ENCODE measurements at regions not wholly inside any gene's neighbourhood (a gene's known extent, or its start where the extent isn't known, plus 50 kb on each side); places are given as distances from the start of the nearest gene placed in this dataset.

DNA sequence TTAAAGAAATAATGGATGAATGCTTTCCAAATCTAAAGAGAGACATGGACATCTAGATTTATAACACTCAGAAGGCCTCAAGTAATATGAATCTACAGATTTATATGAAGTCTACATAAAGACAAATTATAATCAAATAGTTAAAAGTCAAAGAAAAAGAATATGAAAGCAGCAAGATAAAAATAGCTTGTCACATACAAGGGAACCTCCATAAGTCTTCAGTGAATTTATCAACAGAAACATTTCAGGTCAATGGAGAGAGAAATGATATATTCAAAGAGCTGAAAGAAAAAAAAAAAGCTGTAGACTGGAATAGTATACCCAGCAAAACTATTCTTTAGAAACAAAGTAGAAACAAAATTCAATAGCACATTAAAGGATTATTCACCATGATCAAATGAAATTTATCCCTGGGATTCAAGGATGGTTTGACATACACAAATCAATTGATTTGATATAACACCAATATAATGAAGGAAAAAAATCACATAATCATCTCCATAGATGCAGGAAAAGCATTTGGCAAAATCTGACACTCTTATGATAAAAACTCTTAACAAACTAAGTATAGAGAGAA is 346.6 kb upstream of the PABPC4L start:
- intact Hi-C loops (cut with micrococcal nuclease): no loop called here
- Mint-ChIP-seq H3K4me3 (no peak overlapping the region), H3K27ac (no peak overlapping the region), H3K27me3 (no peaks in the 10 kb centered on the region), H3K9me3 (peaks cover 35% of the 10 kb centered on the region), H3K4me1 (ENCODE audit: low read depth) (no peaks in the 10 kb centered on the region), H3K36me3 (no peaks in the 10 kb centered on the region)
- no peak for DNase-seq
- ChIA-PET CTCF (no interaction called here), POLR2A (no interaction called here)

DNA sequence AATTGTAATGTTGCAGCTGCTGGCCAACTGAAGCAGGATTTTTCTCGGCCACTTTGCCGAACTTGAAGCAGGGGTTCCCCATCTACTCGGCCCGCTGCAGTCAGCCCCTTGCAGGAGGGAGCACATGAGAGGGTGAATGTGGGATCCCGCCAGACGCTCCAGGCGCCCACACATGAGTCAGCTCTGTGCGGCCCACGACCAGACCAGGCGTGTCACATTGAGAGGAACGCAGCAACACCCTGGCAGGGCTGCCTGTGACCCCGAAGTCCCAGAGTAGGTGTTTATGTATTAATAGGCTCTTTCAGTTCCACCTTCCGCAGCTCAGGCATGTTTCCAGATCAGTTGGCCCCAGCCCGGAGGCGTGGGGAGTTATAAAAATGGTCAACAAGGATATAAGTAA is 344.7 kb upstream of the PABPC4L start:
- intact Hi-C loops (cut with micrococcal nuclease): no loop called here
- H3K36me3 Mint-ChIP-seq: no peaks in the 10 kb centered on the region
- H3K9me3 Mint-ChIP-seq: peaks cover 26% of the 10 kb centered on the region
- no peaks in the 10 kb centered on the region for H3K4me1 Mint-ChIP-seq (ENCODE audit: low read depth)
- ChIA-PET POLR2A (no interaction called here), CTCF (no interaction called here)
- H3K27ac Mint-ChIP-seq: no peak overlapping the region
- no peaks in the 10 kb centered on the region for H3K27me3 Mint-ChIP-seq
- DNase-seq: no peak
- no peak overlapping the region for H3K4me3 Mint-ChIP-seq

DNA sequence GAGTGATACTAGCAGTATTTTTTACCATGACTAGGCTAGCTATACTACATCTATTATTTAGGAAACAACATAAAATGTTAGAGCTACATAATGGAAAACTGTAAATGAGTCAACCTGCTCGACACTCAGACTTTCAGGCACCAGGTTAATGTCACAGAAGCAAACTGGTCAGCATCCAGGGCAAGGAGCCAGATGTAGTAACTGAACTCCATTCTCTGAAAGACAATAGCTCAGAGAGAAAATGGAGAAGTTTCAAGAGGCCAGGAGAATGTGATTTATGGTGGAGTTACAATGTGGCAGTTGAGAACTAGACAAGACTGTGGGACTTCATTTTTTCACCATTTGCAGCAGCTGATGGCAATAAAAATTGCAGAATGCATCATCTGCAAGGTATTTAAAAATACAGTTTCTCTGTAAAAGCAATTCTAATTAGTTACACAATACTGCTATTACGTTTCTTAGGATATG is 342.7 kb upstream of the PABPC4L start:
- ChIA-PET POLR2A (no interaction called here), CTCF (no interaction called here)
- no peak for DNase-seq
- Mint-ChIP-seq H3K27me3 (no peaks in the 10 kb centered on the region), H3K4me1 (ENCODE audit: low read depth) (no peaks in the 10 kb centered on the region), H3K9me3 (peaks cover 25% of the 10 kb centered on the region), H3K36me3 (no peaks in the 10 kb centered on the region), H3K4me3 (no peak overlapping the region), H3K27ac (no peak overlapping the region)
- intact Hi-C loops (cut with micrococcal nuclease): no loop called here

DNA sequence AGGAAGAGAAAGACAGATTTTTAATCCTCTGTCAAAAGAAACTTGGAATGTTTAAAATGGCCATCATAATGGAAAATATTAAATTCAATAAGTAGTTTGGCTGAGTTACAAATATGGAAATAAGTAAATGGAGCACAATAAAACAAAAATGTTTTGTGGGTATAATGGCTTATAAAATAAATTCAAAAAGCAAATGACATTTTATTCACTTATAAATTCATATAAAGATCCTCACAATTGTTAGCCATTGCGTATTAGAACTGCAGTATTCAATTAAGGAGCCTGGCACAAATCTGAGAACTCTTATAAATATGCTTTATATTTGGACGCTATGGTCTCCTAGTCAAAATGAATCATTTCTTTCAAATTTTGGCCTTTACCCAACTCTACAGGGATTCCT is 339.0 kb upstream of the PABPC4L start:
- Mint-ChIP-seq H3K4me1 (ENCODE audit: low read depth) (no peaks in the 10 kb centered on the region), H3K36me3 (no peaks in the 10 kb centered on the region), H3K27ac (no peak overlapping the region), H3K4me3 (no peak overlapping the region), H3K9me3 (peaks cover 8% of the 10 kb centered on the region), H3K27me3 (no peaks in the 10 kb centered on the region)
- DNase-seq: no peak
- ChIA-PET POLR2A (no interaction called here), CTCF (no interaction called here)
- intact Hi-C loops (cut with micrococcal nuclease): no loop called here

DNA sequence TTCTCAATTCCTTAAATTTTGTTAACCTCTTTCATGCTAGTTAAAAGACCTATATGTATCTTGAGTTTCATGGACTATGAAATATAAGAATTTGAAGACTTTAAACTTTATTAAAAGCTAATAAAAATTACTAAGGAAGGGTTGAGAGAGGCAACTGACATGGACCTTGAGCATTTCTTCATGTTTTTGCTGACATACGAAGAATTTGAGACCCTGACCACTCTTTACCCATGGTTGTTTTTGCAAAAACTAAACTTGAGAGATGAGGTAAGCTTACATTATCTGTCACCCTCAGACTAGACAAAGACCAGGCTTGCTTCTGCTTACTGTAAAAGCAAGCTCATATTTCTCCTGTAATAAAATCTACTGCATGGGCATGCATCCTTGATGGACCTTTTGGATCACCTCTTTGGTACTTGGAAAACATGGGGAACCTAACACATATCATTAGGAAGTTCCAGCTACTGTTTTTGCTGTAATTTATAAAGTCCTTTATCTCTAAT is 338.2 kb upstream of the PABPC4L start:
- POLR2A ChIA-PET: no interaction called here
- H3K36me3 Mint-ChIP-seq: no peaks in the 10 kb centered on the region
- CTCF ChIA-PET: no interaction called here
- intact Hi-C loops (cut with micrococcal nuclease): no loop called here
- no peak for DNase-seq
- no peak overlapping the region for H3K4me3 Mint-ChIP-seq
- H3K27ac Mint-ChIP-seq: no peak overlapping the region
- no peaks in the 10 kb centered on the region for H3K4me1 Mint-ChIP-seq (ENCODE audit: low read depth)
- no peaks in the 10 kb centered on the region for H3K27me3 Mint-ChIP-seq
- peaks cover 8% of the 10 kb centered on the region for H3K9me3 Mint-ChIP-seq

DNA sequence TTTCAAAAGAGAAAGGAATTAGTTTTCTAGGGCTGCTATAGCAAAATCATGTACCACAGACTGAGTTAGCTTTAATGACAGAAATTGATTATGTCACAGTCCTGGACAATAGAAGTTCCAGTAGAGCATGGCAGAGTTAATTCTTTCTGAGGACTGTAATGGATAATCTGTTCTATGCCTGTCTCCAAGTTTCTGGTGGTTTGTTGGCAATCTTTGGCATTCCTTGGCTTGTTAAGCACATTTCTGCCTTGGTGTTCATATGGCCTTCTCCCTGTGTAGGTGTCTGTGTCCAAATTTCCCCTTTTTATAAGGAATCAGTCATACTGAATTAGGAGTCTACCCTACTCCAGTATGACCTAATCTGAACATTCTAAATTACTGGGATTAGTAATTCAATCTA is 336.1 kb upstream of the PABPC4L start:
- H3K36me3 Mint-ChIP-seq: no peaks in the 10 kb centered on the region
- intact Hi-C loops (cut with micrococcal nuclease): no loop called here
- H3K27ac Mint-ChIP-seq: no peak overlapping the region
- POLR2A ChIA-PET: no interaction called here
- no peak for DNase-seq
- no peaks in the 10 kb centered on the region for H3K4me1 Mint-ChIP-seq (ENCODE audit: low read depth)
- CTCF ChIA-PET: no interaction called here
- H3K4me3 Mint-ChIP-seq: no peak overlapping the region
- H3K27me3 Mint-ChIP-seq: no peaks in the 10 kb centered on the region
- peaks cover 5% of the 10 kb centered on the region for H3K9me3 Mint-ChIP-seq

DNA sequence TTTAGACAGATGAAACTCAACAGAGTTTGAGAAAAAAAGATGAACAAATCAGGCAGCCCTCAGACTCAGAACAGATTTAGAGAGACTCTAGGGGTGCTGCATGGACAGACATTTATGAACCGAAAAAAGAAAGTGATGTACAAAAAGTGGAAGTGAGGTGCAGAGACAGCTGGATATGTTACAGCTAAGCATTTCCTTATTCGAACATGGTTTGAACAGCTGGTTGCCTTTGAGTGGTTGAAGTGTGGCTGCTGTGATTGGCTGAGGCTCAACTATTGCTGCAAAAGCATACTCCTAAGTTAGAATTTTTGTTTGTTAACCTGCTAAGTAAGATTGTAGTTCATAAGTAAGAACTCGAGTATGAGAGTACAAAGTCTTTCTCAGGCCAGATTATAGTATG is 331.5 kb upstream of the PABPC4L start:
- Mint-ChIP-seq H3K4me3 (no peak overlapping the region), H3K27ac (no peak overlapping the region), H3K9me3 (peaks cover 5% of the 10 kb centered on the region), H3K27me3 (no peaks in the 10 kb centered on the region), H3K4me1 (ENCODE audit: low read depth) (no peaks in the 10 kb centered on the region), H3K36me3 (no peaks in the 10 kb centered on the region)
- intact Hi-C loops (cut with micrococcal nuclease): no loop called here
- ChIA-PET CTCF (no interaction called here), POLR2A (no interaction called here)
- no peak for DNase-seq

DNA sequence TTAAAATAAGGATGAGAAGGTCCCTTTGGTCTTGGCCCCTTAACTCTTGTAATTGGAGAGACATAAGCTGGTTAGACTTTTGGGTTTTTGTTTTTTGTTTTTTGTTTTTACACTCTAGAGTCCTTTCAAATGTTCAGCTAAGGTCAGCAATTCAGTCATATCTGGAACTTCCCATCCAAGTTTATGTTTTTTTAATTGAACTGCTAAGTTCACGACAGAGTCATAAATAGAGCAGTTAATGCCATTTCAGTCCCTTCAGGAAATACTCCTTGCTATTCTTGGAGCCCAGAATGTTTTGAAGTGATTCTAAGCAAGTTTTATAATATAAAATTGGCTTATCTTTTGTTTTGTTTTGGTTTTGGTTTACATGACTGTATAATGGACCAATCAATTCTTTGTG is 329.4 kb upstream of the PABPC4L start:
- ChIA-PET CTCF (no interaction called here), POLR2A (no interaction called here)
- DNase-seq: no peak
- Mint-ChIP-seq H3K27me3 (no peaks in the 10 kb centered on the region), H3K4me1 (ENCODE audit: low read depth) (no peaks in the 10 kb centered on the region), H3K36me3 (no peaks in the 10 kb centered on the region), H3K9me3 (peaks cover 6% of the 10 kb centered on the region), H3K27ac (no peak overlapping the region), H3K4me3 (no peak overlapping the region)
- intact Hi-C loops (cut with micrococcal nuclease): no loop called here

DNA sequence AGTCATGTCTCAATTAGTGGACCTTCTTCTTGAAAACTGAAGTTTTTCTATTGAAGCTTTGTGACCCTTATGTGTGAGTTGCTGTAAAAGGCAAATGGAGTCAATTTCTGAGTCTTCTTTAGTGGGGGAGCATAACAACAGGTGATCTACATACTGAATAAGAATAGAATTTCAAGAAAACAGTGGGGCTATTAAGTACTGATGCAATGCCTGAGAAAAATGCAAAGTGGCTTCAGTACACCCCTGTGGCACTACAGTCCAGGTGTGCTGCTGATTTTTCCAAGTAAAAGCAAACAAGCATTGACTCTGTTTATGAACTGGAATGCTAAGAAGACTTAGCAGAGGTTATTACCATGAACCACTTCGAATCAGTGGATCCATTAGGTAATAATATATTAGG is 328.0 kb upstream of the PABPC4L start:
- ChIA-PET CTCF (no interaction called here), POLR2A (no interaction called here)
- Mint-ChIP-seq H3K27ac (no peak overlapping the region), H3K9me3 (peaks cover 10% of the 10 kb centered on the region), H3K4me1 (ENCODE audit: low read depth) (no peaks in the 10 kb centered on the region), H3K27me3 (no peaks in the 10 kb centered on the region), H3K4me3 (no peak overlapping the region), H3K36me3 (no peaks in the 10 kb centered on the region)
- intact Hi-C loops (cut with micrococcal nuclease): no loop called here
- no peak for DNase-seq

DNA sequence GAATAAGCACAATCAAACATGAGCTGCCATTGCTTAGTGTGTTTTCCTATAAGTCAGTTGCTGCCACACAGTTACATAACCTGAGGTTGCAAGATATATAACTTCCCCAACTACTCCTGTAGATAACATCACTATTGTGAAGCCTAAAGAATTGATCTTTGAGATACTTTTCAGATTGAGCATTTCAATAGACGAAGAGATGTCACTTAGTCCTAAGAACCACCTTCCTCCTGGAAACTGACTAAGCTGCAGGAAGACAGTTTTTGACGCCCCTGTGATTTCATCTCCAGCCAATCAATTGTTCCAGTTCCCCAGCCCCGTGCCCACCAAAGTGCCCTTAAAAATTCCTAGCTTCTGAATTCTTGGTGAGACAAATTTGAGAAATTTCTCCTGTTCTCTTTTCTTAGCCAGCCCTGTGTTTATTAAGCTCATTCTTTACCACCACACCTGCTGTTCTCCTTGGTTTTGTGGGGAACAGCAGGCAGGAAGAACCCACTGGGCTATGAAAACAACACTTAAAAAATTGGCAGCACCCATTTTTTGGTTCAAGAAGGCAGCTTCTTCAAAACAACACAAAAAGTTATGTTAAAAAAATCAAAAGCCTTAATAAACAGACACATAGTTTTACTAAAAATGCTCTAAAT is 317.1 kb upstream of the PABPC4L start:
- intact Hi-C loops (cut with micrococcal nuclease): no loop called here
- H3K27ac Mint-ChIP-seq: no peak overlapping the region
- H3K4me3 Mint-ChIP-seq: no peak overlapping the region
- H3K9me3 Mint-ChIP-seq: peaks cover 2% of the 10 kb centered on the region
- ChIA-PET CTCF (no interaction called here), POLR2A (no interaction called here)
- H3K27me3 Mint-ChIP-seq: no peaks in the 10 kb centered on the region
- H3K4me1 Mint-ChIP-seq (ENCODE audit: low read depth): no peaks in the 10 kb centered on the region
- DNase-seq: no peak
- H3K36me3 Mint-ChIP-seq: no peaks in the 10 kb centered on the region

DNA sequence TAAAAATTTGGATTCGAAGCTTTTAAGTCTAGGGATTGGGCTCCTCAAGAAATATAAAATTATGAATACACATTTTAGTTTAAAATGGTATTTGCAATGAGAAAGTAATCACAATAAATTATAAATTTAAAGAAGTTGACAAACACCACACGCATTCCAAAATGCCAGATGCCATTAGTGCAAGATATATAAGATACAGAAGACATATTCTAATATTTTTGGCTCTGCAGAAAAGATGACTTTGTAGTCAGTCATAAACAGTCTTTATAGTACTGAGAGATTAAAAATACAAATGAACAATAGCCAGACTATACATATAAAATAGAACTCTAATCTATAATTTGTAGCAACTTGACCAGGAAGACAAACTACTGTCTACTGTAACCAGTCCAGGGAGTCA is 309.0 kb upstream of the PABPC4L start:
- DNase-seq: no peak
- Mint-ChIP-seq H3K9me3 (no peaks in the 10 kb centered on the region), H3K36me3 (no peaks in the 10 kb centered on the region), H3K27me3 (no peaks in the 10 kb centered on the region), H3K4me1 (ENCODE audit: low read depth) (no peaks in the 10 kb centered on the region), H3K4me3 (no peak overlapping the region), H3K27ac (no peak overlapping the region)
- ChIA-PET CTCF (no interaction called here), POLR2A (no interaction called here)
- intact Hi-C loops (cut with micrococcal nuclease): no loop called here

DNA sequence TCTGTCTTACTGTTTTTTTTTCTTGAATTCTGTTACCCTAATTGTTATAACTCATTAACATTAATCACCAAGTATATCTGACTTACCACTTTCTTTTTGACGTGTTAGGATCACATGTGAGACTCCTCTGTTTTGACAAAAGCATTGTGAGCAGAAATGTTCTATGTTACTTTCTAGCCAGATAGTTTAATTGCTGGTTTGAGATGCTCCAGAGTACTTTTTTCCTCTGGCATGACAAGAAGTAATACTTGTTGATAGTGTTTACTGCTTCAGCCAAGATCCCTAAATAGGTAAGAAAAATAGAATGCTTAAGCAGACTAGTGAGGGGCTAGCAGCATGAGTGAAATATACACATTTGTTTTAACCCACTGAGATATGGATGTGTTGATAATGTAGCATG is 303.9 kb upstream of the PABPC4L start:
- ChIA-PET CTCF (no interaction called here), POLR2A (no interaction called here)
- DNase-seq: no peak
- H3K4me1 Mint-ChIP-seq (ENCODE audit: low read depth): no peaks in the 10 kb centered on the region
- H3K36me3 Mint-ChIP-seq: no peaks in the 10 kb centered on the region
- no peaks in the 10 kb centered on the region for H3K27me3 Mint-ChIP-seq
- peaks cover 7% of the 10 kb centered on the region for H3K9me3 Mint-ChIP-seq
- no peak overlapping the region for H3K27ac Mint-ChIP-seq
- intact Hi-C loops (cut with micrococcal nuclease): no loop called here
- H3K4me3 Mint-ChIP-seq: no peak overlapping the region

DNA sequence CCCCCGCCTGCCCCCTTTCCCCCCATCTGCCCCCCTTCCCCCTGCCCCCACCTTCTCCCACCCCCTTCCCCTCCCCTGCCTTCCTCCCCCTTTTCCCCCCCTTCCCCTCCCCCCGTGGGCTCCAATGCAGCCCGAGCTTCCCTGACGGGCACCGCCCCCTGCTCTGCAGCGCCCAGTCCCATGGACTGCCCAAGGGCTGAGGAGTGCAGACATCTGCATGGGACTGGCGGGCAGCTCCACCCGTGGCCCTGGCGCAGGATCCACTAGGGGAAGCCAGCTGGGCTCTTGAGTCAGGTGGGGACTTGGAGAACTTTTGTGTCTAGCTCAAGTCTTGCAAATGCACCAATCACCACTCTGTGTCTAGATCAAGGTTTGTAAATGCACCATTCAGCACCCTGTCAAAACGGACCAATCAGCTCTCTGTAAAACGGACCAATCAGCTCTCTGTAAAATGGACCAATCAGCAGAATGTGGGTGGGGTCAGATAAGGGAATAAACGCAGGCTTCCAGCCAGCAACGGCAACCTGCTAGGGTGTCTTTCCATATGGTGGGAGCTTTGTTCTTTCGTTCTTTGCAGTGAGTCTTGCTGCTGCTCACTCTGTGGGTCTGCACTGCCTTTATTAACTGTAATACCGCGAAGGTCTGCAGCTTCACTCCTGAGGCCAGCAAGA is 300.5 kb upstream of the PABPC4L start:
- no peaks in the 10 kb centered on the region for H3K4me1 Mint-ChIP-seq (ENCODE audit: low read depth)
- no peak overlapping the region for H3K27ac Mint-ChIP-seq
- ChIA-PET CTCF (no interaction called here), POLR2A (no interaction called here)
- intact Hi-C loops (cut with micrococcal nuclease): no loop called here
- DNase-seq: no peak
- no peak overlapping the region for H3K4me3 Mint-ChIP-seq
- H3K27me3 Mint-ChIP-seq: no peaks in the 10 kb centered on the region
- peaks cover 9% of the 10 kb centered on the region for H3K9me3 Mint-ChIP-seq
- no peaks in the 10 kb centered on the region for H3K36me3 Mint-ChIP-seq
